T-cell (primary cell): ENCODE measurements at regions not wholly inside any gene's neighbourhood (a gene's known extent, or its start where the extent isn't known, plus 50 kb on each side); places are given as distances from the start of the nearest gene placed in this dataset.

ENCODE experiments used
- ATAC-seq, 4 experiments: fragments of 200-7000 bp in 3 of 4; fragments of 150-1000 bp in 1 of 4; cut with Tn5 transposase; replicated peaks in 1 of 4; 1 replicate in 3 of 4; 2 replicates in 1 of 4; pipeline ENCODE4 v1.10.0; 2021; ENCODE audit warnings: moderate library complexity in 3 of 4, mild to moderate bottlenecking in 2 of 4, moderate number of reproducible peaks in 1 of 4
- CTCF ChIA-PET, 2 donors: fragments of 300-600 bp; sonication (Branson Sonifier 250); formaldehyde crosslinking; loops; one replicate each; lab custom pipeline; 2022; ENCODE audit warnings: antibody characterized with exemption in 2 of 2; lab: Charles Lee
- POLR2A ChIA-PET, 2 donors: fragments of 300-600 bp; sonication (Branson Sonifier 250); formaldehyde crosslinking; loops; one replicate each; lab custom pipeline; 2022; ENCODE audit warnings: antibody characterized with exemption in 2 of 2; lab: Charles Lee
- DNase-seq, 35 experiments: peaks; one replicate each; pipeline versions ENCODE4 v3.0.0 to v3.0.0-alpha.2; 2013 to 2023
- H3K27ac ChIP-seq: one replicate; pipeline ENCODE4 v1.5.1; 2013; ENCODE audit warnings: low read length
- H3K27me3 ChIP-seq, 2 experiments: replicated peaks in 1 of 2; 1 replicate in 1 of 2; 2 replicates in 1 of 2; pipeline versions ENCODE4 v1.6.1 to v1.7.0; 2013; ENCODE audit warnings: low read length in 1 of 2, mixed read lengths in 1 of 2; ENCODE audit not compliant: control insufficient read depth in 2 of 2, insufficient read depth in 2 of 2; ENCODE audit errors: extremely low read depth in 1 of 2
- H3K36me3 ChIP-seq, 2 donors: 1 replicate in 1 of 2; 2 replicates in 1 of 2; pipeline versions ENCODE4 v1.6.1 to v1.7.0; 2013; ENCODE audit warnings: low read length in 1 of 2; ENCODE audit not compliant: control insufficient read depth in 2 of 2, insufficient read depth in 1 of 2; ENCODE audit errors: extremely low read depth in 1 of 2
- H3K4me1 ChIP-seq, 2 experiments: 1 replicate in 1 of 2; 2 replicates in 1 of 2; pipeline versions ENCODE4 v1.6.1 to v1.7.0; 2013; ENCODE audit warnings: low read length in 2 of 2, mixed read lengths in 1 of 2; ENCODE audit not compliant: insufficient read depth in 2 of 2, control insufficient read depth in 1 of 2; ENCODE audit errors: extremely low read depth in 1 of 2
- H3K4me3 ChIP-seq, 2 donors: 1 replicate in 1 of 2; 2 replicates in 1 of 2; pipeline versions ENCODE4 v1.5.1 to v1.7.0; 2013; ENCODE audit warnings: mild to moderate bottlenecking in 2 of 2, low read length in 1 of 2, moderate library complexity in 1 of 2; ENCODE audit not compliant: control insufficient read depth in 1 of 2; ENCODE audit errors: extremely low read depth in 1 of 2
- H3K9me3 ChIP-seq: 2 replicates; pipeline ENCODE4 v1.7.0; 2013
- H3K27ac Mint-ChIP-seq, 2 donors: one replicate each; pipeline ENCODE4 v1.8.0; 2020 to 2021; ENCODE audit warnings: mild to moderate bottlenecking in 2 of 2, mixed read lengths in 2 of 2
- H3K27me3 Mint-ChIP-seq, 2 donors: one replicate each; pipeline ENCODE4 v1.8.0; 2021 to 2022; ENCODE audit warnings: mixed read lengths in 2 of 2
- H3K36me3 Mint-ChIP-seq: one replicate; pipeline ENCODE4 v1.8.0; 2021; ENCODE audit warnings: mixed read lengths
- H3K4me1 Mint-ChIP-seq, 3 donors: one replicate each; pipeline ENCODE4 v1.8.0; 2020 to 2022; ENCODE audit warnings: mixed read lengths in 3 of 3, mild to moderate bottlenecking in 1 of 3
- H3K4me3 Mint-ChIP-seq, 3 donors: one replicate each; pipeline ENCODE4 v1.8.0; 2020 to 2022; ENCODE audit warnings: mild to moderate bottlenecking in 3 of 3, mixed read lengths in 3 of 3, moderate library complexity in 3 of 3
- H3K9me3 Mint-ChIP-seq, 3 donors: one replicate each; pipeline ENCODE4 v1.8.0; 2020 to 2022; ENCODE audit warnings: mixed read lengths in 3 of 3
- WGBS: methylation state at CpG from one replicate; pipeline ENCODE4 v1.1.5; 2013; ENCODE audit warnings: missing lambda C conversion rate; ENCODE audit not compliant: insufficient coverage; 5-methylcytosine and 5-hydroxymethylcytosine counted together

- Histone ChIP-seq H3K36me3 (no peaks in the 10 kb centered on the region), H3K27ac (no peak overlapping the region), H3K27me3 (no peaks in the 10 kb centered on the region), H3K9me3 (no peaks in the 10 kb centered on the region), H3K4me3 (no peak overlapping the region), H3K4me1 (peaks cover 11 to 39% of the 10 kb centered on the region in 2 experiments)
- WGBS: 87% methylated on average over 5 of the region's 6 CpGs
- DNase-seq: peak in 1 of 35 experiments; percentile 22
- H3K36me3 Mint-ChIP-seq: no peaks in the 10 kb centered on the region
- no peak overlapping the region for H3K27ac Mint-ChIP-seq
- H3K9me3 Mint-ChIP-seq: no peaks in the 10 kb centered on the region
- H3K4me3 Mint-ChIP-seq: no peak overlapping the region
- H3K27me3 Mint-ChIP-seq: no peaks in the 10 kb centered on the region
- no peak for ATAC-seq
- POLR2A ChIA-PET: no interaction called here
- CTCF ChIA-PET: no interaction called here
- peaks cover 33 to 46% (median 43%) of the 10 kb centered on the region in 3 donors for H3K4me1 Mint-ChIP-seq
These were observed 133.2 kb upstream of the ID2 start for GRCh38 chr2:8548619-8549150.

- no peak overlapping the region for H3K27ac ChIP-seq
- ATAC-seq (no peak), DNase-seq (no peak)
- Mint-ChIP-seq H3K36me3 (no peaks in the 10 kb centered on the region), H3K27me3 (no peaks in the 10 kb centered on the region), H3K27ac (no peak overlapping the region), H3K4me1 (peaks cover 26 to 39% (median 36%) of the 10 kb centered on the region in 3 donors), H3K9me3 (no peaks in the 10 kb centered on the region), H3K4me3 (no peak overlapping the region)
- H3K4me1 ChIP-seq: peaks cover 11 to 32% of the 10 kb centered on the region in 2 experiments
- no peaks in the 10 kb centered on the region for H3K9me3 ChIP-seq
- H3K36me3 ChIP-seq: no peaks in the 10 kb centered on the region
- WGBS: 97% methylated on average over 6 of the region's 11 CpGs
- ChIA-PET CTCF (no interaction called here), POLR2A (no interaction called here)
- no peaks in the 10 kb centered on the region for H3K27me3 ChIP-seq
- H3K4me3 ChIP-seq: no peak overlapping the region
These were observed 132.5 kb upstream of the ID2 start for GRCh38 chr2:8549273-8549922.

GRCh38 chr2:8549942-8550341 is 131.9 kb upstream of the ID2 start:
- H3K27me3 ChIP-seq: no peaks in the 10 kb centered on the region
- no peaks in the 10 kb centered on the region for H3K36me3 ChIP-seq
- H3K27ac Mint-ChIP-seq: no peak overlapping the region
- DNase-seq (no peak), ATAC-seq (no peak)
- peaks cover 21 to 34% (median 30%) of the 10 kb centered on the region in 3 donors for H3K4me1 Mint-ChIP-seq
- no peak overlapping the region for H3K4me3 ChIP-seq
- POLR2A ChIA-PET: no interaction called here
- no CpG with 5 or more reads among the region's 4 CpGs for WGBS
- H3K9me3 ChIP-seq: no peaks in the 10 kb centered on the region
- H3K4me3 Mint-ChIP-seq: no peak overlapping the region
- no peaks in the 10 kb centered on the region for H3K27me3 Mint-ChIP-seq
- H3K9me3 Mint-ChIP-seq: no peaks in the 10 kb centered on the region
- H3K36me3 Mint-ChIP-seq: no peaks in the 10 kb centered on the region
- CTCF ChIA-PET: no interaction called here
- H3K4me1 ChIP-seq: peaks cover 8 to 26% of the 10 kb centered on the region in 2 experiments
- no peak overlapping the region for H3K27ac ChIP-seq

GRCh38 chr2:8550481-8550880 is 131.4 kb upstream of the ID2 start:
- no peaks in the 10 kb centered on the region for H3K36me3 ChIP-seq
- Mint-ChIP-seq H3K4me1 (peaks cover 17 to 28% (median 26%) of the 10 kb centered on the region in 3 donors), H3K36me3 (no peaks in the 10 kb centered on the region), H3K27me3 (no peaks in the 10 kb centered on the region), H3K9me3 (no peaks in the 10 kb centered on the region), H3K4me3 (no peak overlapping the region), H3K27ac (no peak overlapping the region)
- H3K9me3 ChIP-seq: no peaks in the 10 kb centered on the region
- CTCF ChIA-PET: no interaction called here
- H3K27ac ChIP-seq: no peak overlapping the region
- 96% methylated on average over 8 of the region's 10 CpGs for WGBS
- POLR2A ChIA-PET: no interaction called here
- DNase-seq (peak in 1 of 35 experiments; percentile 14), ATAC-seq (no peak)
- H3K27me3 ChIP-seq: no peaks in the 10 kb centered on the region
- peaks cover 3 to 21% of the 10 kb centered on the region in 2 experiments for H3K4me1 ChIP-seq
- H3K4me3 ChIP-seq: no peak overlapping the region

GRCh38 chr2:8550937-8551621 is 130.8 kb upstream of the ID2 start:
- Mint-ChIP-seq H3K27ac (no peak overlapping the region), H3K27me3 (no peaks in the 10 kb centered on the region), H3K9me3 (no peaks in the 10 kb centered on the region), H3K4me3 (no peak overlapping the region), H3K36me3 (no peaks in the 10 kb centered on the region), H3K4me1 (peaks cover 14 to 25% (median 23%) of the 10 kb centered on the region in 3 donors)
- H3K9me3 ChIP-seq: no peaks in the 10 kb centered on the region
- ChIA-PET POLR2A (no interaction called here), CTCF (no interaction called here)
- DNase-seq (no peak), ATAC-seq (no peak)
- H3K4me3 ChIP-seq: no peak overlapping the region
- peaks cover 2 to 15% of the 10 kb centered on the region in 2 experiments for H3K4me1 ChIP-seq
- 91% methylated on average over 14 of the region's 14 CpGs for WGBS
- H3K27me3 ChIP-seq: no peaks in the 10 kb centered on the region
- H3K27ac ChIP-seq: no peak overlapping the region
- no peaks in the 10 kb centered on the region for H3K36me3 ChIP-seq

GRCh38 chr2:8551622-8552074 is 130.2 kb upstream of the ID2 start:
- peak in 1 of 35 experiments; percentile 43 for DNase-seq
- Mint-ChIP-seq H3K4me3 (no peak overlapping the region), H3K36me3 (no peaks in the 10 kb centered on the region), H3K4me1 (peaks cover 10 to 21% (median 19%) of the 10 kb centered on the region in 3 donors), H3K27ac (no peak overlapping the region), H3K27me3 (no peaks in the 10 kb centered on the region), H3K9me3 (no peaks in the 10 kb centered on the region)
- no peak overlapping the region for H3K27ac ChIP-seq
- H3K27me3 ChIP-seq: no peaks in the 10 kb centered on the region
- H3K36me3 ChIP-seq: no peaks in the 10 kb centered on the region
- POLR2A ChIA-PET: no interaction called here
- peak in 3 of 4 experiments; percentile 26 to 61 (median 47) for ATAC-seq
- no peak overlapping the region for H3K4me3 ChIP-seq
- 36% methylated on average over 5 of the region's 8 CpGs for WGBS
- H3K4me1 ChIP-seq: peaks cover 1 to 9% of the 10 kb centered on the region in 2 experiments
- CTCF ChIA-PET: no interaction called here
- no peaks in the 10 kb centered on the region for H3K9me3 ChIP-seq
